Anterior cingulate cortex (tissue), 58 donors: ENCODE measurements at regions not wholly inside any gene's neighbourhood (a gene's known extent, or its start where the extent isn't known, plus 50 kb on each side); places are given as distances from the start of the nearest gene placed in this dataset.

ENCODE experiments used
- DNase-seq, 58 donors: peaks; one replicate each; lab custom pipeline; 2025; lab: John Stamatoyannopoulos, UW

- no peak for DNase-seq
Observed at GRCh38 chr15:38154837-38155236, 97.8 kb upstream of the SPRED1 start.

- DNase-seq: no peak
Observed at GRCh38 chr15:38163658-38164057, 89.0 kb upstream of the SPRED1 start.

GRCh38 chr15:38164061-38164460 lies 88.6 kb upstream of the SPRED1 start:
- DNase-seq: no peak

- DNase-seq: no peak
Observed at GRCh38 chr15:38164507-38164906, 88.1 kb upstream of the SPRED1 start.

GRCh38 chr15:38168467-38169070 lies 84.1 kb upstream of the SPRED1 start:
- DNase-seq: no peak

- DNase-seq: no peak
Observed at GRCh38 chr15:38171973-38172372, 80.7 kb upstream of the SPRED1 start.

- DNase-seq: peak in 1 of 58 donors; percentile 42
Observed at GRCh38 chr15:38174691-38175090, 77.9 kb upstream of the SPRED1 start.

GRCh38 chr15:38176155-38176554 lies 76.5 kb upstream of the SPRED1 start:
- DNase-seq: peak in 1 of 58 donors; percentile 7

- no peak for DNase-seq
Observed at GRCh38 chr15:38176691-38177090, 75.9 kb upstream of the SPRED1 start.

- peak in 1 of 58 donors; percentile 38 for DNase-seq
Observed at GRCh38 chr15:38182900-38183299, 69.7 kb upstream of the SPRED1 start.

- DNase-seq: no peak
Observed at GRCh38 chr15:38186507-38186906, 66.1 kb upstream of the SPRED1 start.

- DNase-seq: no peak
Observed at GRCh38 chr15:38187630-38188313, 64.9 kb upstream of the SPRED1 start.

- peak in 5 of 58 donors; percentile 7 to 40 (median 23) for DNase-seq
Observed at GRCh38 chr15:38189671-38190295, 62.9 kb upstream of the SPRED1 start.

GRCh38 chr15:38190501-38190900 lies 62.1 kb upstream of the SPRED1 start:
- DNase-seq: no peak

- no peak for DNase-seq
Observed at GRCh38 chr15:38192496-38192895, 60.1 kb upstream of the SPRED1 start.

- no peak for DNase-seq
Observed at GRCh38 chr15:38193496-38193895, 59.1 kb upstream of the SPRED1 start.

- DNase-seq: no peak
Observed at GRCh38 chr15:38195191-38195901, 57.3 kb upstream of the SPRED1 start.

- DNase-seq: no peak
Observed at GRCh38 chr15:38196076-38196475, 56.6 kb upstream of the SPRED1 start.

- peak in 1 of 58 donors; percentile 22 for DNase-seq
Observed at GRCh38 chr15:38197553-38197952, 55.1 kb upstream of the SPRED1 start.

GRCh38 chr15:38201714-38202113 lies 50.9 kb upstream of the SPRED1 start:
- DNase-seq: peak in 1 of 58 donors; percentile 17

GRCh38 chr15:38202361-38202760 lies 50.3 kb upstream of the SPRED1 start:
- DNase-seq: no peak
